GM21381 (cell line): ENCODE measurements at regions not wholly inside any gene's neighbourhood (a gene's known extent, or its start where the extent isn't known, plus 50 kb on each side); places are given as distances from the start of the nearest gene placed in this dataset.

Experiments used
- ATAC-seq: cut with Tn5 transposase; IDR thresholded peaks from one replicate; pipeline ENCODE4 v1.9.1; 2021; ENCODE audit warnings: mild to moderate bottlenecking, moderate library complexity; ENCODE audit not compliant: unreplicated experiment

GRCh38 chr21:24188506-24188905 lies 1418.8 kb downstream of the MRPL39 start:
- ATAC-seq = no peak

DNA sequence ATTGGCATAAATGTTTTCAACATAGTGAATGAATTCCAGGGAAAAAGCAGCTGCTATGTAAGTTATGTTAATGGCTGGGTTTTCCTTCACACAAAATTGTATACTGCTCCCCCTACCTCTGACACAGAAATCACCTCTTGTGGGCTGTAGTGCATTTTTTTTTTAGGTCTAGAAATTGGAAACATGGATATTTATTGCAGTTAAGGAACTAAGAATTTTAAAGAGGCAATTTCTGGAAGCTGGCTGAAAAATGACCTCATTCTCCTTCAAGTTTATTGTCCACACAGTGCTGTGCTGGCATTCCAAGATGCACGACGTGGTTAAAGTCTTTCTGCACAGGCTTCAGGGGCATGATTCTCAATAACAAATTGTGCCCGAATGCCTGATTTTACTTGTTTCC lies 1424.2 kb downstream of the MRPL39 start:
- no peak for ATAC-seq

DNA sequence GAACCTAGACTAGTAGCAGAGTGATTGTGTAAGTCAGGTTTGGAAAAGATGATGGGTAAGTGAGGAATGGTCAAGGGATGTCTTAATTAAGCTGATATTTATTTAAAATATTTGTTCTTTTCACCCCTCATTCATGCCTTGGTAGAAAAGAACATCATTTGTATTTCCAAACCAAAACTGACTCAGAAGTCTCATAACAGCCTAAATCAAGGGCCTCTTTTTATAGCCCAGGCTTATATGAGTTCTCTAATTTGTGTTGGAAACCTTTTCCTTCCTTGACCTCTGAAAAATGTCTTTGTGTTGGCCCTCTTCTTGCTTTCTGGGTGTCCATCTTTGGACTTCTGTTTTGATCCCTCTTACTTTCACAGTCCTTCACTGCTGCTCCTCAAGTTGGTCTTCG lies 1428.2 kb downstream of the MRPL39 start:
- ATAC-seq = no peak

GRCh38 chr21:24175106-24175505 lies 1432.2 kb downstream of the MRPL39 start:
- no peak for ATAC-seq

GRCh38 chr21:24171736-24172135 lies 1435.5 kb downstream of the MRPL39 start:
- ATAC-seq = no peak

DNA sequence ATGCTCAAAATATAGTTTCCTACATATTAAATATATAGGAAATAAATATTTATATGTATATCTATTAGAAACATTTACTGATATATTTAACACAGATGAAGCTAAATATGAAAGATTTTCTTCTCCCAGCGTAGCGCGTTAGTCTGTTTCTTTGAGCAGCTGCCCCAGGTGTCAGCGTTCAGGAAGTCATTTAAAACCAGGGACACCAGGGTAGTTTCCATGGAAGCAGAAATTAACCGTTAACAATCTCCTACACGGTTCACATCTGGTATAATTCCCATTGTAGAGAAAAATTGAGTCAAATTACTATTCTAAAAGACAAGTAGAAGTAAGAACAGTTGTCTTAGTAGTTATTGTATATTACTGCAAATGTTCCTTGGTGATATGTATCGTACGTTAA lies 1443.7 kb downstream of the MRPL39 start:
- no peak for ATAC-seq

DNA sequence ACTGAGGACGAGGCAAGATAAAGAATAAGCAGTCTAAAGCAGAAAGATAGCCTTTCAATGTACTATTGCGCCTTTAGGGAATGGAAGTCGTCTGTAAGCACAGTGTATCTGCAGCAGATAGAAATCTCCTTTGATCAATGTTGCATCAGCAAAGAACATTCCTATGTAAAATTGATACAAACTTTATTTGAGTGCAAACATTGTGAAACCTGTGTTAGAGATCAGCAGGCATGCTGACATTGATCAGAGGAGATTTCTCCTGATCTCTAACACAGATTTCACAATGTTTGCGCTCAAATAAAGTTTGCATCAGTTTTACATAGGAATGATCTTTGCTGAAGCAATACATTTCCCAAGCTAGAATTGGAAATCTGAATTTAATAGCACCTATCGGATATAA lies 1446.8 kb downstream of the MRPL39 start:
- ATAC-seq = no peak

DNA sequence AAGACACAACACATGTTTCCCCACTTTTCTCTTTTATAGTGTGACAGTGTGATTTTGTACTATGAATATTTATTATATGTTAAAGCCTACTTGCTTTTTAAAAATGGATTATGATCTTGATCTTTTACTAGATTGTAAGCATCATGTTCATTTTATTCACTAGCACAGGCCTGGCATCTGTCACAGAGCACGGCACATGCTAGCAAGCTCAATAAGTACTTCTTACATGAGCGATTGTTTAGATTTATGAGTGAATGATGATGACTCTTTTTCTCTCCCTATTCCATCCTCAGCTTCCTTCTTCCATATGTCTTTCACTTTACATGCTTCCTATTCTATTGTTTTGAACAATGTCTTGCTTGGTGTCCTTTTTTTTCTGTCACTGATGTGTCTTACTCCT lies 1454.1 kb downstream of the MRPL39 start:
- ATAC-seq = no peak

DNA sequence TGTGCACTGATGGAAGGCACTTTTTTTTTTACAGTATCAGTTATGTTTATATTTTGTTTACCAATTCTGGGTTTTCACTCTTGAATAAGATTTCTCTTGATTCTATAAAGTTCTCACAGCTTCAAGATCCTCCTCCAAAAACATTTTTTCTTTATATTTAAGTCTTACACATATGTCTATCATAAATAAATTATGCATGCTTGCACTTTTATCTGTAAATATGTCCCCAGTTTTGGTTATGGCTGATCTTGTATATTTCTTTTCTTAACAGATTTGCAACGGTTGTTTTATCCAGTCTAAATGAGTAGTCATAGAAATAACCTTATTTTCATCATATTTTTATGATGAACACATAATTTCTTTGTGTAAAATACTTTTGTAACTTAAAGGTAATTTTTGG lies 1456.5 kb downstream of the MRPL39 start:
- no peak for ATAC-seq

DNA sequence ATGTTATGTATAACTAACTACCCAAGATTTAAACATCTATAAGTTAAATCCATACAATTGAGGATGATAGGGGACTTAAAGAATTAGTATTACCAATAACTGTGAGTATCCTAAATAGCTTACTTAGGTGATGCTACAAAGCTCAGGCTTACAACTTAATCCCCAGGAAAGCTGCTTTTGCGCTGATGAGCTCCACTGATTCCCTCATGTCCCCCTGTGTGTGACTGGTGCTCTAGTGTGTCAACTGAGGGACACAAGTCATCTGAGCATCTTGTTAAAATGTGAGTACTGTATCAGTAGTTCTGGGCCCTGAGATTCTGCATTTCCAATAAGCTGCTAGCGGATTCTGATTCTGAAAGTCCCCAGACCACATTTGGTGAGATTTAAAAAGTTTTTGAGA lies 1458.8 kb downstream of the MRPL39 start:
- no peak for ATAC-seq

GRCh38 chr21:24147674-24148073 lies 1459.6 kb downstream of the MRPL39 start:
- no peak for ATAC-seq

DNA sequence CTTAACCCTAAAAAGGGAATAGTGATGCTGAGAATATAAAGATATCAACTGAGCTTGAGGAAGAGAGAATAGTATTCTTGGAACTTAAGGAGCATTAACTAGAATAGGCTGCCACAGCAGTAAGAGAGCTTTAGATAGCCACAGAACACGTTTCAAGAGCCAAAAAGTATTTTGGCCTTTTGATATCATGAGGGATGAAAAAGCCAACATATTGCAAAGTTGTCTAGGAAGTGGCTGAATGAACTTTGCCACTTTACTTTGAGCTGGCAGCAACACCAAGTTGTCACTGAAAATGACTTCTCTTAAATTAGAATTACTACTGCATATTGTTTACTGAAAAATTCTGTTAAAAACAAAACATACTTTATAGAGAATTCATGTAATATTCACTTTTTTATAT lies 1476.2 kb downstream of the MRPL39 start:
- no peak for ATAC-seq

- no peak for ATAC-seq
Measured at GRCh38 chr21:24127651-24128050, 1479.6 kb downstream of the MRPL39 start.

- no peak for ATAC-seq
Measured at GRCh38 chr21:24123785-24124184, 1483.5 kb downstream of the MRPL39 start.

DNA sequence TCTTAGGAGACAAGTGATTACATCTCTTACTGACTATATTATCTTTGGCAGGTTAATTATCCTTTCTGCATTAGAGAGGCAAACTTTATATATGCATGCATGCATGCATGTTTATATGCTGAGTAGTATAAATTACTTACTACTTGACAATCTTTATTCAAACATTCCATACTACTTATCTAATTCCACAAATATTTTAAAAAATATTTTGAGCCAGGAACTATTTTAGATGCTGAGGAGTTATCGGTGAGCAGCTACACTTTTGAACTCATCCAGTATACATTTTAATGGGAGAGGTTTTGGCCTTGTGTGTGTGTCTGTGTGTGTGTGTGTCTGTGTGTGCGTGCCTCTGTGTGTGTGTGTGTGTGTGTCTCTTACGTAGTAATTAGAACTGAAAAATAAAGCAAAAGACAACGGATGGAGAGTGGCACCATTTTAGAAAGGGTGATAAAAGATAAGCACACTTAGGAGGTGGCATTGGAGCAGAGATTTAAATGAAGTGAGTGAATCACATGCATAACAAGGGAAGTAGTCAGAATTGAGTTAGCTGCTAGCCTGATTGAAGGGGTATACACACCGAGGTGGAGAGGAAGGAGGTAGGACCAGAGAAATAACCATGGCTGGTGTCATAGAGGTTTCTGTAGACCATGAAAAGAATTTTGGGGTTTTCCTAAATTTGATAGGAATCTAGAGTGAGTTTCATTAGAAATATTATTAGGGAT lies 1488.4 kb downstream of the MRPL39 start:
- ATAC-seq = no peak

GRCh38 chr21:24115141-24115540 lies 1492.1 kb downstream of the MRPL39 start:
- no peak for ATAC-seq

GRCh38 chr21:24112020-24112419 lies 1495.3 kb downstream of the MRPL39 start:
- ATAC-seq = no peak

GRCh38 chr21:24110846-24111245 lies 1496.4 kb downstream of the MRPL39 start:
- ATAC-seq = no peak

DNA sequence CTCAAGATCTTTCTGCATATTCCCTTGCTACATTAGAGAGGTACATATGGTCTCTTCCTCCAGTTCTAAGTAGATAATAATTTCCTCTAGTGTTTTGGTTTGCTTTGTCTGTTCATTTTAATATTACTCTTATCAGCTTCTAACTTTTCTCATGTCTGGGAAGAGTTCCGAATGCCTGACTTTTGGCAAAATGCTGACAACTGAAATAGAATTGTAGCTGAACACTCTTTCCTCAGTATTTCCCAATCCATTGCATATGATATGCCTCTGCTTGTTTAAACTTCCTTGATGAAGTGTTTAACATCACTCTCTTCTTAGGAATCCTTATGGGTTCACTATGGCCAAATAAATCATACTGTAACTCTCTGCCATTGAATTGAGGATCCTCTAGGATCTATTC lies 1510.1 kb downstream of the MRPL39 start:
- ATAC-seq = no peak

DNA sequence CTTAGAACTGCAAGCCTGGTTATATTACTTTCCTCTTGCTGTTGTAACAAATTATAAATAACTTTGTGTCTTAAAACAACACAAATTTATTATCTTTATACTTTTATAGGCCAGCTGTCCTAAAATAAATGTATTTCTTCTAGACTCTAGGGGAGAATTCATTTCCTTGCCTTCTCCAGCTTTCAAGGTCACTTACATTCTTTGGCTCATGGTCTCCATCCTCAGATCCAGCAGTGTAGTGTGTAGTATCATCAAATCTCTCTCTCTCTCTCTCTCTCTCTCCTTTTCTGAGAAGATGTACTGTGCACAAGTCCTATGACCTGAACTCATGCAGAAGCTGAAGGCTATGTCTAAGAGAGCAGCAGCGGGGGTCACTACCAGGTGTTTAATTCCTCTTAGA lies 1510.6 kb downstream of the MRPL39 start:
- ATAC-seq = no peak

GRCh38 chr21:24093032-24093431 lies 1514.2 kb downstream of the MRPL39 start:
- ATAC-seq = no peak

DNA sequence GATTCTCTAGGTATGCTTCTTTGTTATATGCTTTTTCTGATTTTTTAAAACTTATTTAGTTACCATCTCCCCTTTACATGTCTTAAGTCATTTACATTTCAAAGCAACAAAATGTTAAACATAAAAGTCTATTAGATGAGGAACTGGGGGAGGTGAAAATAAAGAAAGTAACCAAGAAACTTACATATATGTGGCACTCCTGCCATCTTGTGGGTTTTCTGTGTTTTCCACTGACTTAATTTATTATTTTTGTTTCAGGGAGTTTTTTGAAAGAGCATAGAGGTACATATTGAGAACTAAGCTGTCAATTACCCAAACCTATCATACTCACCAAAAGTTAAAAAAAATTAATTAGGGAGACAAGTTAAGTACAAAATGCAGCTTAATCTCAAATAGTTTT lies 1531.1 kb downstream of the MRPL39 start:
- no peak for ATAC-seq

GRCh38 chr21:24055696-24056095 lies 1551.6 kb downstream of the MRPL39 start:
- ATAC-seq = no peak
